ENCODE measurements at regions not wholly inside any gene's neighbourhood (a gene's known extent, or its start where the extent isn't known, plus 50 kb on each side); places are given as distances from the start of the nearest gene placed in this dataset.
A peak's percentile ranks its signal among the peaks of the same experiment; 100 is the strongest.

- no peaks in the 10 kb centered on the region for H3K4me1 Mint-ChIP-seq (ENCODE audit: unreplicated experiment)
- TF ChIP-seq, protein P1, sequence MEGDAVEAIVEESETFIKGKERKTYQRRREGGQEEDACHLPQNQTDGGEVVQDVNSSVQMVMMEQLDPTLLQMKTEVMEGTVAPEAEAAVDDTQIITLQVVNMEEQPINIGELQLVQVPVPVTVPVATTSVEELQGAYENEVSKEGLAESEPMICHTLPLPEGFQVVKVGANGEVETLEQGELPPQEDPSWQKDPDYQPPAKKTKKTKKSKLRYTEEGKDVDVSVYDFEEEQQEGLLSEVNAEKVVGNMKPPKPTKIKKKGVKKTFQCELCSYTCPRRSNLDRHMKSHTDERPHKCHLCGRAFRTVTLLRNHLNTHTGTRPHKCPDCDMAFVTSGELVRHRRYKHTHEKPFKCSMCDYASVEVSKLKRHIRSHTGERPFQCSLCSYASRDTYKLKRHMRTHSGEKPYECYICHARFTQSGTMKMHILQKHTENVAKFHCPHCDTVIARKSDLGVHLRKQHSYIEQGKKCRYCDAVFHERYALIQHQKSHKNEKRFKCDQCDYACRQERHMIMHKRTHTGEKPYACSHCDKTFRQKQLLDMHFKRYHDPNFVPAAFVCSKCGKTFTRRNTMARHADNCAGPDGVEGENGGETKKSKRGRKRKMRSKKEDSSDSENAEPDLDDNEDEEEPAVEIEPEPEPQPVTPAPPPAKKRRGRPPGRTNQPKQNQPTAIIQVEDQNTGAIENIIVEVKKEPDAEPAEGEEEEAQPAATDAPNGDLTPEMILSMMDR (IDR thresholded peaks at IDR 0.05), result no peak
- H3K9me3 Mint-ChIP-seq (ENCODE audit: unreplicated experiment), result no peaks in the 10 kb centered on the region
- H3K27ac Mint-ChIP-seq (ENCODE audit: unreplicated experiment), result no peak overlapping the region
- H3K36me3 Mint-ChIP-seq (ENCODE audit: unreplicated experiment), result no peaks in the 10 kb centered on the region
- DNase-seq (ENCODE audit: extremely low spot score, unreplicated experiment), result no peak
- no peaks in the 10 kb centered on the region for H3K27me3 Mint-ChIP-seq (ENCODE audit: unreplicated experiment)
- no peak overlapping the region for H3K4me3 Mint-ChIP-seq (ENCODE audit: unreplicated experiment)
These were observed 1095.4 kb upstream of the PCDH20 start for GRCh38 chr13:62510906-62511655.

DNA sequence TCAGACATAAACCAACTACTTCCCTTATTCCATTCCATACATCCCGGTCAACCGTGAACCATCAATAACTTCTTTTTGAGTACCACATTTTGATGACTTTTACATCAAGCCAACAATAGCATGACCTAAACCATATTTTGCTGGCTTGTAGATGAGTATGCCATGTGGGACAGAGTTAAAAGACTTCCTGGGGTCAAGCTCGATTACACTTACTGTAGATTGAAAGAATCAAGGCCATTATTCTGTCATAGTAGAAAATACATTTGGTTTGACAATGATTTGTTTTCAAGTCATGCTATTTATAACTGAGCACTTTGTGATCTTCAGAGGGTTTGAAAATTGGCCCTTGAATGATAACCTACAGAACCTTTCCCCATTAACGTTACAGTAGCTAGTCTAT is 1086.9 kb upstream of the PCDH20 start:
- Mint-ChIP-seq H3K36me3 (ENCODE audit: unreplicated experiment) (no peaks in the 10 kb centered on the region), H3K9me3 (ENCODE audit: unreplicated experiment) (no peaks in the 10 kb centered on the region), H3K4me3 (ENCODE audit: unreplicated experiment) (no peak overlapping the region), H3K27me3 (ENCODE audit: unreplicated experiment) (no peaks in the 10 kb centered on the region), H3K27ac (ENCODE audit: unreplicated experiment) (no peak overlapping the region), H3K4me1 (ENCODE audit: unreplicated experiment) (no peaks in the 10 kb centered on the region)
- DNase-seq (ENCODE audit: extremely low spot score, unreplicated experiment), result no peak
- TF ChIP-seq, protein P1 (IDR thresholded peaks at IDR 0.05), result no peak

DNA sequence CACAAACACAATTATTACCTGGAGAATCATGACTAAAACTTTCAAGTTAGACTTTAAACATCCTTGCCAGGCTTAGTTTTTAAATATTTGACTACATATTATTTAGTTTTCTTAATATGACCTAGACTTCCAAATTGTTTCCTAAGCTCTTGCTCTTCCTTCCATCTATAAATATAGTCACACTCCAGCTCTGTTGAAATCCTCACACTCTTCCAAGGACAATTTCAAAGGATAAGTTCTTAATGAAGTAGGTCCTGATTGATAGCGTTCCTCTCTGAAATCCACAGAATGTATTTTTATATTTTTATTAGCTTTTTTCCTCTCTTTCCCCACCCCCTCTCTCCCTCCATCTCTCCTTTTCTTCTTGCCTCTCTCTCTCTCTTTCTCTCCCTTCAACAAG is 1074.1 kb upstream of the PCDH20 start:
- Mint-ChIP-seq H3K27me3 (ENCODE audit: unreplicated experiment) (no peaks in the 10 kb centered on the region), H3K9me3 (ENCODE audit: unreplicated experiment) (no peaks in the 10 kb centered on the region), H3K4me1 (ENCODE audit: unreplicated experiment) (no peaks in the 10 kb centered on the region), H3K4me3 (ENCODE audit: unreplicated experiment) (no peak overlapping the region), H3K36me3 (ENCODE audit: unreplicated experiment) (no peaks in the 10 kb centered on the region), H3K27ac (ENCODE audit: unreplicated experiment) (no peak overlapping the region)
- TF ChIP-seq, protein P1 (IDR thresholded peaks at IDR 0.05), result no peak
- DNase-seq (ENCODE audit: extremely low spot score, unreplicated experiment), result no peak

DNA sequence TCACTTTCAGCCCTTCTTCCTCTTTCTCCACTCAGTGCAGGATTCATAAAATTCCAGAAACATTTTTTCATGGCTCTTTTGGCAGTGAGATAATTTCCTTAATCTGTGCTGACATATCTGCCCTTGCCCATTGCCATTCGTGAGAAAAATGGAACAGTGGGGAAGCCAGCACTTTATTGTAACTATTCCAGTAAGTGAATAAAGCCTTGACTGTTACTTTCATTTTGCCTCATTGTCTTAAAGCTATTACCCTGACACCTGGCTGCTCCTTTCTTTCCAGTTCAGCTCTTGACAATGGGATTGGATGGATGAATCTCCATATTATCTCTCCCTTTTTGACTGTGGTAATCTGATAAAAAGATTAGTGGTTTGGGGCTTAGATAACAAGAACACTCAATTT is 1068.1 kb upstream of the PCDH20 start:
- Mint-ChIP-seq H3K4me1 (ENCODE audit: unreplicated experiment) (peaks cover 10% of the 10 kb centered on the region), H3K27ac (ENCODE audit: unreplicated experiment) (peak overlapping the region; percentile 36), H3K4me3 (ENCODE audit: unreplicated experiment) (no peak overlapping the region), H3K9me3 (ENCODE audit: unreplicated experiment) (no peaks in the 10 kb centered on the region), H3K27me3 (ENCODE audit: unreplicated experiment) (no peaks in the 10 kb centered on the region), H3K36me3 (ENCODE audit: unreplicated experiment) (no peaks in the 10 kb centered on the region)
- TF ChIP-seq, protein P1 (IDR thresholded peaks at IDR 0.05), result no peak
- DNase-seq (ENCODE audit: extremely low spot score, unreplicated experiment), result no peak

DNA sequence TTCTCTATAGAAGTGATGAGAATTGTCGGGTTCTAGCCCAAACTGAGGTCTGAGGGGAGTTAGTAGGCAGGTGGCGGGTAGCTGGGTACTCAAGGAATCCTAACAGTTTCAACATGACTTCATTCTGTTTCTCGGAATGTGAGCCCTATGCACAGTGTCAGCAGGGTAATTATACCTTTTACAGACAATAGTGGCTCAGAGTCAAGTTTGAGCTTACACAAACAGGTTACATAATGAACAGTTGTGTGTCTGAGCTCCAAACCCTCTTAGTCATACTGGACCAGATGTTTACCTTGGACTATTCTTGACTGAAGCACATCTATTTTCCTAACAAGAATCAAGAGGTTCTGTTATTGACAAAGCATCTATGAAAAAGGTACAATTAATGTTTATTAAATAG is 1066.7 kb upstream of the PCDH20 start:
- no peaks in the 10 kb centered on the region for H3K9me3 Mint-ChIP-seq (ENCODE audit: unreplicated experiment)
- H3K4me1 Mint-ChIP-seq (ENCODE audit: unreplicated experiment), result peaks cover 10% of the 10 kb centered on the region
- H3K36me3 Mint-ChIP-seq (ENCODE audit: unreplicated experiment), result no peaks in the 10 kb centered on the region
- TF ChIP-seq, protein P1 (IDR thresholded peaks at IDR 0.05), result no peak
- H3K27ac Mint-ChIP-seq (ENCODE audit: unreplicated experiment), result no peak overlapping the region
- DNase-seq (ENCODE audit: extremely low spot score, unreplicated experiment), result no peak
- no peaks in the 10 kb centered on the region for H3K27me3 Mint-ChIP-seq (ENCODE audit: unreplicated experiment)
- H3K4me3 Mint-ChIP-seq (ENCODE audit: unreplicated experiment), result no peak overlapping the region
